ENCODE measurements at regions not wholly inside any gene's neighbourhood (a gene's known extent, or its start where the extent isn't known, plus 50 kb on each side); places are given as distances from the start of the nearest gene placed in this dataset.

DNA sequence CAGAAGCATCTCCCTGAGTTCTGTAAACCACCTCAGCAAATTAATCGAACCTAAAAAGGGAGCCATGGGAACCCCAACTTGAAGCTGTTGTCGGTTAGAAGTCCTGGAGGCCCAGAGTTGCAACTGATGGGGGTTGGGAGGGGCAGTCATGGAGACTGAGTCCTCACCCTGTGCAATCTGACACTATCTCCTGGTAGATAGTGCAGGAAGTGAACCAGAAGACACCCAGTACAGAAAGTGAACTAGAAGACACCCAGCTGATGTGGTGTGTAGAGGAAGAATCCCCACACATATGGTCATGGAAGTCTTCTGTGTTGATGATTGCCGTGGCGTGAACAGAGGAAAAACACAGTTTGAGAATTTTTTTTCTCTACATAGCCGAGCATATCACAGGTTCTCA, 58.8 kb upstream of the SRRM3 start:
- TF ChIP-seq, protein P1, sequence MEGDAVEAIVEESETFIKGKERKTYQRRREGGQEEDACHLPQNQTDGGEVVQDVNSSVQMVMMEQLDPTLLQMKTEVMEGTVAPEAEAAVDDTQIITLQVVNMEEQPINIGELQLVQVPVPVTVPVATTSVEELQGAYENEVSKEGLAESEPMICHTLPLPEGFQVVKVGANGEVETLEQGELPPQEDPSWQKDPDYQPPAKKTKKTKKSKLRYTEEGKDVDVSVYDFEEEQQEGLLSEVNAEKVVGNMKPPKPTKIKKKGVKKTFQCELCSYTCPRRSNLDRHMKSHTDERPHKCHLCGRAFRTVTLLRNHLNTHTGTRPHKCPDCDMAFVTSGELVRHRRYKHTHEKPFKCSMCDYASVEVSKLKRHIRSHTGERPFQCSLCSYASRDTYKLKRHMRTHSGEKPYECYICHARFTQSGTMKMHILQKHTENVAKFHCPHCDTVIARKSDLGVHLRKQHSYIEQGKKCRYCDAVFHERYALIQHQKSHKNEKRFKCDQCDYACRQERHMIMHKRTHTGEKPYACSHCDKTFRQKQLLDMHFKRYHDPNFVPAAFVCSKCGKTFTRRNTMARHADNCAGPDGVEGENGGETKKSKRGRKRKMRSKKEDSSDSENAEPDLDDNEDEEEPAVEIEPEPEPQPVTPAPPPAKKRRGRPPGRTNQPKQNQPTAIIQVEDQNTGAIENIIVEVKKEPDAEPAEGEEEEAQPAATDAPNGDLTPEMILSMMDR (IDR thresholded peaks at IDR 0.05), result no peak
- TF ChIP-seq POLR2AphosphoS5 (IDR thresholded peaks at IDR 0.05; ENCODE audit: insufficient read depth in 1 of 2, low read depth in 1 of 2), result no peak
- no peak for TF ChIP-seq POLR2A (IDR thresholded peaks at IDR 0.05)

Data from vagina (tissue), 2 donors.